GF-D8 (cell line): ENCODE measurements at regions not wholly inside any gene's neighbourhood (a gene's known extent, or its start where the extent isn't known, plus 50 kb on each side); places are given as distances from the start of the nearest gene placed in this dataset.

Experiments used
- DNase-seq: peaks from one replicate; lab custom pipeline; 2025; lab: John Stamatoyannopoulos, UW

DNA sequence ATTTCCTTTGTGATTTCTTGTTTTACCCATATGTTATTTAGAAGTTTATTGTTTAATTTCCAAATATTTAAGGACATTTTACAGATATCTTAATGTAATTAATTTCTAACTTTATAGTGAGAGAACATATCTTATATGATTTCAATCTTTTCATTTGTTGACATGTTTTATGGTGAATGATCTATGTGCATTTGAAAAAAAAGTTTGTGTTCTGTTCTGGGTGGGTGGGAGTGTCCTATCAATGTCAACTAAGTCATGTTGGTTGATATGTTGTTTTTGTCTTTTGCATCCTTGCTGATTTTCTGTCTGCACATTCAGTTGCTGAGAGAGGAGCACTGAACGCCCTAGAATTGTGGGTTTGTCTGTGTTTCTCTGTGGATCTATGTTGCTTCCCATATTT lies 50.3 kb upstream of the CBFA2T3 start:
- no peak for DNase-seq

GRCh38 chr16:89031715-89032659 lies 55.0 kb upstream of the CBFA2T3 start:
- DNase-seq, result peak; percentile 97

DNA sequence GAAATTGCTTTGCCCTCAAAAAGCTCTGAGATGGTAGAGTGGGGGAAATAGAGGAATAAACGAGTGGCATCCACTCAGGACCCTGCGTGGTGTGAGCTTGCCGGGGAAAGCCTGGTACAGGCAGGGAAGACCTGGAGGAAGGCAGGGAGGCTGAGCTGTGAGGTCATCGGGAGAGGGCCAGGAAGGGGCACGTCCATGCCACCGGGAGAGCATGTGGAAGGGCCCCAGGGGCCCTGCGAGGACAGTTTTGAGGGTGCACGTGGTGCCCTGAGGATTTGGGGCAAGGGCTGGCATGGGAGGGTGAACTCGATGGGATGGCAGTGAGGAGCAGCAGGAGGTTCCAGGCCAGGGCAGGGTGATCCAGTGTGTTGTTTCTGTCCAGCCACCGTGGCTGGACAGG lies 56.3 kb upstream of the CBFA2T3 start:
- DNase-seq, result no peak

DNA sequence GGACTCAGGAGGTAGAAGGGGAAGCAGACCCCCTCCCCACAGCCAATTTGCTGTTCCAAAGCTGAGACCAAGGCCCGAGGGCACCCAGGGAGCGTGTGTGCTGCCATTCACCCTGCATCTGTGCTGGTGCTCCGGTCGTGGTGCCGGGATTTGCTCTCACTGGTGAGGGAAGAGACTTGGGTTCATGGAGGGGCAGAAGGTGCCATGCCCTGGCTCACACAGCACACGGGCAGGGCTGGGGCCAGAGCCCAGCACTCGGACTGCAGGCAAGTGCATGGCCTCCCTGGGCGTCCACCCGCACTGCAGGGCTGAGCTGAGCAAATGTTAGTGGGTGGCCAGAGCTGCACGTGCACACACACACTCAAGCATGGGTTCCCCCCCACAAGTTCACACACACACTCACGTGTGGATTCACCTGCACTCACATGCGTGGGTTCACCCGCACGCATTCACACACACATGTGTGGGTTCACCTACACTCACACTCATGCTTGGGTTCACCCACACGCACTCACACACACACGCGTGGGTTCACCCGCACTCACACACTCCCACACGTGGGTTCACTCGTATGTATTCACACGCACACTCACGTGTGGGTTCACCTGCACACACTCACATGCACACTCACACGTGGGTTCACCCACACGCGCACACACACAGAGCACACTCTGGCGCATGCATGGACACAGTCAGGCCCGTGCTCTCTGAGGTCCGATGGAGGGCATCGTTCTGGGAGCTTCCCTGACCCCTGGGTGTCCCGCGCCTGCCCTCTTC lies 57.0 kb upstream of the CBFA2T3 start:
- no peak for DNase-seq

DNA sequence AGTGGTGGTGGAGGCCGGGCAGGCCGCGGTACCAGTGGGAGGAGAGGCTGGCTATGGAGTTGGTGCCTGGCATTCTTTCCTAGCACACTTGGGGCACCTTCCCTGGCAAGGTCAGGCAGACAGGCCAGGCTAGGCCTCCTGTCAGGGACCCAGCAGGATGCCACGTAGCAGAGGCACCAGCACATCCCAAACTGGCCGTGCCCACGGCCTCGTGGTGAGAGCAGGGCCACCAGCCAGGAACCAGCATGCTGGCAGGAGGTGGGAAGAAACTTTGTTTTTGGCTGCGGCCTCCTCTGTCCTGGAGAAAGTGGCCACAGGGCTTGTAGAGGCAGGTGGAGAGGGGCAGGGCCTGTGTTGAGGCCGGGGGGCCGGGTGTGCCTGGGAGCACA lies 57.6 kb upstream of the CBFA2T3 start:
- DNase-seq, result no peak

GRCh38 chr16:89034971-89035668 lies 58.1 kb upstream of the CBFA2T3 start:
- DNase-seq, result no peak

DNA sequence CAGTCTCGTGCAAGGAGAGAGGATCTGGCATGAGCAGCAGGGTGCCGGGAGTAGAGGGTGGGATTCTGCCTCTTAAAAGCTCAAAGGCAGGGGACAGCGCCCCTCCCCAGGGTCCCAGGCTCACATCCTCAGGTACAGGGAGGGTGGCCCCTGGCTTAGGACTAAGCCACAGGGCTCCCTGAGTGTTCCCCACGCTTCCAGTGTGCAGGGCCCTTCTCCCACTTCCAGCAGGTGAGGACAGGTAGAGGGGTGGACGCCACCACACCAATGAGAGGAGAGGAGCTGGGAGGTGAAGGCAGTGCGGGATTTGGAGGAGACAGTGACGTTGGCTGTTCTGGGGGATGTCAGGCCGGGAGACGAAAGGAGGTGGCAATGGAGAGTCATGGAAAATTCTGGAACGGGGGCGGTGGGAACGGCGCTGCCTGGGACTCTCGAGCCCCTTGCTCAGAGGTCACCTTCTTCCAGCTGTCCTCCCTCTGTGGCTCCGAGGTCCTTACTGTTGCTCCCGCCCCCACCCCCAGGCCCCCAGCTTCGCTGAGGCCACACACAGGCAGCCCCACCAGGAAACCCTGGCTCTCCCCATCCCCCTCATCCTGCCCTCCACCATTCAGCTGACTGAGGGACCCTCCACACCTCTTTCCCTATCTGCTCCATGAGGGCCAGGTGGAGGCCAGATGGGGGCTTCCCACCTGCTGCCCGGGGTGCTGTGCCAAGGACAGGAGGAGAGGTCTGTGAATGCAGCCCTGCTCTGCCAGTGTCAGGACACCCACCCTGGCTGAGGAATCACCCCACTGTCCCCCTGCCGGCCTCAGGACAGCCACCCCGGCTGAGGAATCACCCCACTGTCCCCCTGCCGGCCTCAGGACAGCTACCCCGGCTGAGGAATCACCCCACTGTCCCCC lies 57.7 kb upstream of the ACSF3 start:
- no peak for DNase-seq

GRCh38 chr16:89036776-89037175 lies 56.9 kb upstream of the ACSF3 start:
- DNase-seq, result no peak

DNA sequence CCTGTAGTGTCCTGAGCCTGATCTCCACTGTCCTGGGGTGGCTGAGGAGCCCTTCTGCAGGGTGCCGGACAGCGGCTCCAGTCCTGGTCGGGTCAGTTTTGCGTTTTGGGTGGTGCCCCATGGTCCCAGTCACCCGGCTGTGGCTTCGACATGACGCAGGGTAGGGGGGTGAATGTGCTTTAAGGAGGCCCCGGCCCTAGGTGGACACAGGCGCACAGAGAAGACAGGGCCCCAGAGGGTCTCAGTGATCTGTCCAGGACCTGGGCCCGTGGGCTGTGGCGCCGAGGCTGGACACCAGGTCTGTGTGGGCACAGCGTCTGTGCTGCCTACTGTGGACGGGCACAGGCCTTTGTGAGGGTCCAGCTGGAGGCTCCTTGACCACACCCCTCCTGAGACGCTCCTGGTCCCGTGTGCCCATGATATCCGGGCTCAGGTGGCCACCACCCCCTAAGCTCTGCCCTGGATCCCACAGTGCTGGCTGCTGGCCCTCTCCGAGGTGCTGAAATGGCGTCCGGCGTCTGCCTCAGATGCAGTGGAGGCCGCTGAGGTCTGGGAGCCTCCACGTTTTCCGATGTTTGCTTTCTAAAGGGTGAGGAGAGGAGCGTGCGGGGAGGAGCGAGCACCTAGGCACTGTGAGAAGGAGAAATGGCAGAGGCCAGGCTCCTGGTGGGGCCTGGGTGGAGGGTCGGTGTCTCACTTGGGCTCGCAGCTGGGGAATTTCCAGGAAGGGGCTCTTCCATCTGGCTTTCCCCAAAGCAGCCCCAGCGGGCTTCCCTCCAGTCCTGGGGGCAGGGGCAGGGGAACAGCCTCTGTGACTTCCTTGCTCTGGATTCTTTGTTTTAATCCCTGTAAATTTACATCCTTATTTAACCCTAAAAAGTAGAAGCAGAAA lies 56.1 kb upstream of the ACSF3 start:
- DNase-seq, result no peak

GRCh38 chr16:89038221-89038721 lies 55.4 kb upstream of the ACSF3 start:
- DNase-seq, result no peak

DNA sequence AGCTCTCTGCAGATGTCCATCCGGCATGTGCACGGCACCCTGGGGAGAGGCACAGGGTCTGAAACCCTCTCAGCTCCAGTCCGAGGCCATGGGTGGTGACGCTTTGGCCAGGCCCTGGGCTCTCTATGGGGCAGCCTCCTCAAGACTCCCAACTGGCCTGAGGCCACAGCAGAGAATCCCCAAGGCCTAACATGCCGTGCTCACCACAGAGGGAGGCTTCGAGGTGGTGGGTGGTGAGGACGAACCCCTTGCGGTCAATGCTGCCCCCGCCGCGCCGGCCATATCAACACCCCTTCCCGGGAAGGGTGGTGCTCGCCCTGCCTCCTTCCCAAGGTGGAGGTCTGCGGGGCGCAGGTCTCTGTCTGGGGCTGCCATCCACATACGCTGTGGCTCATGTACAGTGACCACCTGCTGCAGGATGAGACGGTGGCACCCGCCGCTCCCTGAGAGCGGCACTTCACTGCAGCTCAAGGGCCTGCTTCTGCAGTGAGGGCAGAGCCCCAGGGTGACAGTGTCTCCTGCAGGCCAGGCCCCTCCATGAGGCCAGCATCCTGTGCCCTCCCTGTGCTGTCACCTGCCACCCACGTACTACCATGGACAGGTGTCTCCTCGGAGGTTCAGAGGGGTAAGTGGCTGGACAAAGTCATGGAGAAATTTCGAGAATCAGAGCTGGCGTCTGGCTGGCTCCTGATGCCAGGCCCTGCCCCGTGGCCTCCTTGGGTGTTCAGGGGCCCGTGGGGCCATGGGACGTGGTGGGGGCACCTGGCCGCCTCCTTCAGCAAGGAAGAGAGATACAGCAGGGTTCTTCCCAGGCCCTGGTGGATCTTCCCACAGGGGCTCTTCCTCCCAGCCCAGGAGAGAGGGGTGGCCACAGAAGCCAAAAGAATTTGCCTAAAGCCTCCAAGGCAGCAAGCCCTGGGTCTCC lies 54.6 kb upstream of the ACSF3 start:
- no peak for DNase-seq

DNA sequence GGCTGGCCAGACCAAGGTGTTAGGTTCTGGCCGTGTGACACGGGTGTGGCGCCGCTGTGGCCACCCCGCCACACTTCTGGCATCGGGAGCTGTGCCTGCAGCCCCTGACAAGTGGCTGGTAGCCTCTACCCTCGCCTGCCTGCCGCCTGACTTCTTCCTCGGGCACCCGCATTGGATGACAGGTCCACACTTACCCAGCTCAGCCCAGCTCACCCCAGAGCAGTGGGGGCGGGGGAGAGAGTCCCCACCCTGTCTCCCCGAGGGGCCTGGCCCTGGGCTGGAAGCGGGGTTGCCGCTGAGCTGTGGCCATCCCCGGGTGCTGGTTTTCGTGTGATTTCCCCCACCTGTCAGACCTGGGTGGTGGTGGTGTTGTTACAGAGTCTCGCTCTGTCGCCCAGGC lies 53.9 kb upstream of the ACSF3 start:
- DNase-seq, result no peak

- DNase-seq, result no peak
Measured at GRCh38 chr16:89040391-89040790, 53.3 kb upstream of the ACSF3 start.

- no peak for DNase-seq
Measured at GRCh38 chr16:89040861-89041570, 52.6 kb upstream of the ACSF3 start.

DNA sequence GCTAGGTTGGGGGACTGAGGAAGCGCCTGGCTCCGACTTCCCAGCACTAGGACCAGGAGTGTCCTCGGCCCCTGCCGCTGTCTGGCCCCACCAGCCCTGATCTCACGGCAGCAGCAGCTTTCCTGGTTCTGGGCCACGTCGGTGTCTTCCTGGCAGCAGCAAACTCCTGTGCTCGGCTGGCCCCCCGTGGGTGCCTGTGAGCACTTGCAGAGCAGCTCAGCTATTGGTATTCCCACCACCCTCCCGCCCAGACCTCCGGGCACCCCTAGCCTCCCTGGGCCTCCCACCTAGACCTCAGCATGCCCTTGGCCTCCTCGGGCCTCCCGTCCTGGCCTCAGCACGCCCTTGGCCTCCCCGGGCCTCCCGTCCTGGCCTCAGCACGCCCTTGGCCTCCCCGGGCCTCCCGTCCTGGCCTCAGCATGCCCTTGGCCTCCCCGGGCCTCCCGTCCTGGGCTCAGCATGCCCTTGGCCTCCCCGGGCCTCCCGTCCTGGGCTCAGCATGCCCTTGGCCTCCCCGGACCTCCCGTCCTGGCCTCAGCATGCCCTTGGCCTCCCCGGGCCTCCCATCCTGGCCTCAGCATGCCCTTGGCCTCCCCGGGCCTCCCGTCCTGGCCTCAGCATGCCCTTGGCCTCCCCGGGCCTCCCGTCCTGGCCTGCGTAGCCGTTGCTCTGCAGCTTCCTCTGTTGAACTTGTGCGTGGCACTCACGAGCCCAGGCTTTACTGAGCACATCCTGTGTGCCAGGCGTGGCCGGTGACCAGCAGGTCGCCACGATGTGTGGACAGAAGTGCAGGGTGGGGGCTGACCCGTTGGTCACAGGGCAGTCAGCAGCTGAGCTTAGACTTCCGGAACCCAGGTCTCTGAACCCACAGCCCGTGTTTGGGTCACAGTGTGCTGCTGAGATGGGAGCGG lies 51.8 kb upstream of the ACSF3 start:
- DNase-seq, result no peak

DNA sequence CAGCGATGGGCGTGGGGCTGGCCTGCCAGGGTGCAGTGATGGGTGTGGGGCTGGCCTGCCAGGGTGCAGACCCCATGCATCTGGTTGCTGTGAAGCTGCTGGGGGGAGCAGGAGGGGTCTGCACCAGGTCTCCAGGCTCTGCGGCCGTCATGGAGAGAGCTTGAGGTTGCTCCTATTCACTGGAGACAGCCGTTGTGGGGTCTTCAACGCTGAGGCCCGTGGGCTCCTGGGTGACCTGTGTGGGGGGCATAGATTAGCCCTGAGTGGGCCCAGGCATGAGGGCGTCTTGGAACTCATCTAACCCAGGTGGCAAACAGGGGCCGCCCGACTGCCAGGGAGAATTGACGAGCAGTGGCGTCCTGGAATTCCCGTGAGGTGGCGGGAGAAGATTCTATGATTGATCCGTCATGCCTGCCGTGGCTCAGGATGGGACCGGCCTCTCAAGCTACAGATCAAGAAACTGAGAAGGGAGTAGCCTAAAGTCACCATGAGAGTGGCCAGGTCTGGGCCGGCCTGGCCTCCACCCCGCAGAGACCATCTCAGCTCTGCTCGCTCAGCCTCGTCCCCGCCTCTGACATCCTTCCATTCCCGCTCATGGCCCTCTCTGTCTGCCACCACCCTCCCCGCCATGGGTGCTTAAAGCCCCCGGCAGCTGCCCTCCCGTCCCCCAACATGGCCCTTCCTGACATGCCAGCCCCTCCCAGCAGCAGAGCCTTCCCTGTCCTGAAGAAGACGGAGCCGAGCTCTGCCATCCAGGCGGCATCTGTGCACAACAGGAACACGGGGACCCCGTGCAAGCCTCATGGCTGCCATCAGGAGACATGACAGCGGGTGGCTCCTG lies 50.7 kb upstream of the ACSF3 start:
- DNase-seq, result no peak
